IMR-90 (cell line): ENCODE measurements at regions not wholly inside any gene's neighbourhood (a gene's known extent, or its start where the extent isn't known, plus 50 kb on each side); places are given as distances from the start of the nearest gene placed in this dataset.

ENCODE experiments used
- ATAC-seq: fragments of 200-7000 bp; cut with Tn5 transposase; 2 replicates; pipeline ENCODE4 v1.9.1; 2020; ENCODE audit warnings: low read depth, mild to moderate bottlenecking, moderate library complexity
- BruUV-seq: library from RNA; stranded (reverse); fragments of 400-500 nt; replicated peaks from 2 replicates; lab custom pipeline; 2021; lab: Mats Ljungman, UMichigan
- CTCF ChIA-PET: fragments of 300-600 bp; formaldehyde crosslinking; extraction: SDS; loops from one replicate; lab custom pipeline; 2021; ENCODE audit warnings: antibody characterized with exemption; lab: Yijun Ruan, JAX
- POLR2A ChIA-PET: fragments of 300-600 bp; sonication (Branson Sonifier 250); formaldehyde crosslinking; loops from one replicate; lab custom pipeline; 2022; ENCODE audit warnings: antibody characterized with exemption; ENCODE audit not compliant: unreplicated experiment; lab: Charles Lee
- DNase-seq: peaks from one replicate; pipeline ENCODE4 v3.0.0; 2013
- H2AFZ ChIP-seq: replicated peaks from 2 replicates; pipeline ENCODE3; 2013; ENCODE audit warnings: low read length, mild to moderate bottlenecking; ENCODE audit not compliant: poor library complexity
- H2AK5ac ChIP-seq: 2 replicates; pipeline ENCODE4 v1.6.1; 2013; ENCODE audit warnings: low read depth, low read length, inconsistent platforms
- H2AK9ac ChIP-seq: replicated peaks from 2 replicates; pipeline ENCODE3; 2013; ENCODE audit warnings: mild to moderate bottlenecking, low read depth, low read length, moderate library complexity; ENCODE audit not compliant: poor library complexity
- H2BK120ac ChIP-seq: 2 replicates; pipeline ENCODE4 v1.6.1; 2013; ENCODE audit warnings: low read depth, low read length, inconsistent platforms
- H2BK15ac ChIP-seq: 3 replicates; pipeline ENCODE4 v1.6.1; 2013; ENCODE audit warnings: low read depth, low read length, inconsistent platforms
- H2BK20ac ChIP-seq: 2 replicates; pipeline ENCODE4 v1.6.1; 2013; ENCODE audit warnings: low read depth, mild to moderate bottlenecking, inconsistent platforms, low read length, moderate library complexity
- H2BK5ac ChIP-seq: 2 replicates; pipeline ENCODE4 v1.6.1; 2013; ENCODE audit warnings: mild to moderate bottlenecking, low read depth, low read length, inconsistent platforms; ENCODE audit not compliant: poor library complexity, severe bottlenecking
- H3K14ac ChIP-seq: replicated peaks from 2 replicates; pipeline ENCODE4 v1.6.1; 2013; ENCODE audit warnings: low read depth, low read length, inconsistent platforms
- H3K18ac ChIP-seq: 2 replicates; pipeline ENCODE4 v1.6.1; 2013; ENCODE audit warnings: low read depth, low read length, control low read depth
- H3K23ac ChIP-seq: 2 replicates; pipeline ENCODE4 v1.6.1; 2013; ENCODE audit warnings: low read depth, low read length, inconsistent platforms
- H3K27ac ChIP-seq: 2 replicates; pipeline ENCODE4 v1.5.1; 2013; ENCODE audit warnings: mild to moderate bottlenecking, control low read depth, low read length; ENCODE audit not compliant: insufficient read depth
- H3K27me3 ChIP-seq: 2 replicates; pipeline ENCODE4 v1.6.1; 2013; ENCODE audit warnings: low read length; ENCODE audit not compliant: control insufficient read depth, insufficient read depth
- H3K36me3 ChIP-seq: 2 replicates; pipeline ENCODE4 v1.6.1; 2013; ENCODE audit warnings: low read length, mixed read lengths; ENCODE audit not compliant: control insufficient read depth, insufficient read depth
- H3K4ac ChIP-seq: 2 replicates; pipeline ENCODE4 v1.6.1; 2013; ENCODE audit warnings: low read depth, low read length, inconsistent platforms
- H3K4me1 ChIP-seq: 2 replicates; pipeline ENCODE4 v1.6.1; 2013; ENCODE audit warnings: low read length, mixed read lengths; ENCODE audit not compliant: control insufficient read depth, insufficient read depth
- H3K4me2 ChIP-seq: 2 replicates; pipeline ENCODE4 v1.6.1; 2013; ENCODE audit warnings: low read depth, mild to moderate bottlenecking, control low read depth, low read length, moderate library complexity
- H3K4me3 ChIP-seq: 2 replicates; pipeline ENCODE4 v1.5.1; 2013; ENCODE audit warnings: low read depth, mild to moderate bottlenecking, control low read depth, low read length, moderate library complexity; ENCODE audit not compliant: insufficient read depth
- H3K56ac ChIP-seq: 2 replicates; pipeline ENCODE4 v1.6.1; 2013; ENCODE audit warnings: low read length, inconsistent platforms; ENCODE audit not compliant: insufficient read depth; ENCODE audit errors: extremely low read depth
- H3K79me1 ChIP-seq, 2 experiments: 2 replicates each; pipeline ENCODE4 v1.6.1; 2013; ENCODE audit warnings: low read length in 2 of 2, inconsistent platforms in 1 of 2, low read depth in 1 of 2
- H3K9ac ChIP-seq: 2 replicates; pipeline ENCODE4 v1.6.1; 2013; ENCODE audit warnings: low read depth, low read length, control low read depth
- H3K9me1 ChIP-seq: 2 replicates; pipeline ENCODE4 v1.6.1; 2013; ENCODE audit warnings: low read length, inconsistent platforms; ENCODE audit not compliant: insufficient read depth
- H3K9me3 ChIP-seq: 2 replicates; pipeline ENCODE4 v1.6.1; 2013; ENCODE audit warnings: low read length; ENCODE audit not compliant: control insufficient read depth, insufficient read depth
- H4K20me1 ChIP-seq: 2 replicates; pipeline ENCODE4 v1.6.1; 2013; ENCODE audit warnings: low read length, inconsistent platforms; ENCODE audit not compliant: insufficient read depth
- H4K5ac ChIP-seq: 2 replicates; pipeline ENCODE4 v1.6.1; 2013; ENCODE audit warnings: mild to moderate bottlenecking, low read depth, low read length, control low read depth
- H4K8ac ChIP-seq, 2 experiments: 2 replicates each; pipeline ENCODE4 v1.6.1; 2013; ENCODE audit warnings: low read depth in 2 of 2, low read length in 2 of 2, control low read depth in 1 of 2, inconsistent platforms in 1 of 2
- H4K91ac ChIP-seq: 2 replicates; pipeline ENCODE4 v1.6.1; 2013; ENCODE audit warnings: low read depth, low read length, inconsistent platforms; ENCODE audit not compliant: insufficient read depth
- BHLHE40 ChIP-seq: fragments of 150-350 bp; IDR thresholded peaks from 2 replicates; pipeline ENCODE4 v1.6.1; 2016; ENCODE audit warnings: mild to moderate bottlenecking, low read depth, low read length
- CEBPB ChIP-seq: IDR thresholded peaks from 2 replicates; pipeline ENCODE4 v1.6.1; 2012; ENCODE audit warnings: low read depth, low read length, improper control_type of control experiment
- CHD1 ChIP-seq: IDR thresholded peaks from 2 replicates; pipeline ENCODE4 v1.6.1; 2012; ENCODE audit warnings: low read depth, low read length, improper control_type of control experiment
- CTCF ChIP-seq: conservative IDR thresholded peaks from 2 replicates; pipeline ENCODE4 v1.5.1; 2012; ENCODE audit warnings: mild to moderate bottlenecking, low read depth, low read length, improper control_type of control experiment
- ELK1 ChIP-seq: fragments of 150-350 bp; IDR thresholded peaks from 2 replicates; pipeline ENCODE4 v1.6.1; 2016; ENCODE audit warnings: low read depth, mild to moderate bottlenecking, low read length, moderate library complexity, borderline replicate concordance
- FOS ChIP-seq: fragments of 150-350 bp; IDR thresholded peaks from 2 replicates; pipeline ENCODE4 v1.6.1; 2016; ENCODE audit warnings: low read depth, low read length
- MAFK ChIP-seq: IDR thresholded peaks from 2 replicates; pipeline ENCODE4 v1.6.1; 2012; ENCODE audit warnings: low read depth, low read length, improper control_type of control experiment
- MAZ ChIP-seq: IDR thresholded peaks from 2 replicates; pipeline ENCODE4 v1.6.1; 2012; ENCODE audit warnings: low read depth, mild to moderate bottlenecking, low read length, improper control_type of control experiment, moderate library complexity, borderline replicate concordance
- MXI1 ChIP-seq: IDR thresholded peaks from 2 replicates; pipeline ENCODE4 v1.6.1; 2012; ENCODE audit warnings: low read depth, mild to moderate bottlenecking, low read length, moderate library complexity, borderline replicate concordance
- NFE2L2 ChIP-seq: fragments of 150-350 bp; IDR thresholded peaks from 2 replicates; pipeline ENCODE4 v1.6.1; 2016; ENCODE audit warnings: low read depth, mild to moderate bottlenecking, low read length
- POLR2A ChIP-seq: IDR thresholded peaks from 2 replicates; pipeline ENCODE4 v1.6.1; 2012; ENCODE audit warnings: mild to moderate bottlenecking, low read depth, low read length
- RAD21 ChIP-seq: IDR thresholded peaks from 2 replicates; pipeline ENCODE4 v1.6.1; 2012; ENCODE audit warnings: low read length, improper control_type of control experiment
- RCOR1 ChIP-seq: IDR thresholded peaks from 2 replicates; pipeline ENCODE4 v1.6.1; 2012; ENCODE audit warnings: mild to moderate bottlenecking, low read length, improper control_type of control experiment; ENCODE audit not compliant: insufficient replicate concordance
- RFX5 ChIP-seq: IDR thresholded peaks from 2 replicates; pipeline ENCODE4 v1.8.0; 2012; ENCODE audit warnings: low read depth, mild to moderate bottlenecking, low read length, moderate library complexity
- SMC3 ChIP-seq: fragments of 150-350 bp; IDR thresholded peaks from 2 replicates; pipeline ENCODE4 v1.6.1; 2016; ENCODE audit warnings: low read depth, mild to moderate bottlenecking, antibody characterized with exemption, low read length, moderate library complexity
- USF2 ChIP-seq: fragments of 150-350 bp; IDR thresholded peaks from 2 replicates; pipeline ENCODE4 v1.6.1; 2017; ENCODE audit warnings: mild to moderate bottlenecking, antibody characterized with exemption, low read length, low read depth
- dilution Hi-C: fragments of 300-500 bp; cut with HindIII; formaldehyde crosslinking; loops from one replicate; pipeline ENCODE4 v1.14.3; 2018; ENCODE audit warnings: low sequenced_read_pairs; ENCODE audit not compliant: unreplicated experiment
- in situ Hi-C: fragments of 300-500 bp; cut with MboI; formaldehyde crosslinking; loops from 3 replicates; pipeline ENCODE4 v1.14.3; 2019; ENCODE audit warnings: low sequenced_read_pairs, inconsistent platforms, mixed read lengths
- intact Hi-C: fragments of 100-400 bp; cut with micrococcal nuclease; formaldehyde crosslinking; loops from 2 replicates; pipeline ENCODE4 v1.10.0; 2022

GRCh38 chr4:126238013-126238412 lies 923.3 kb downstream of the FAT4 start:
- no peak overlapping the region for H2AK9ac ChIP-seq
- no peak overlapping the region for H2BK15ac ChIP-seq
- H4K20me1 ChIP-seq = no peaks in the 10 kb centered on the region
- H2BK20ac ChIP-seq = no peak overlapping the region
- no peak overlapping the region for H2BK5ac ChIP-seq
- no peak overlapping the region for H4K8ac ChIP-seq
- no peaks in the 10 kb centered on the region for H3K36me3 ChIP-seq
- no peaks in the 10 kb centered on the region for H3K79me1 ChIP-seq
- no peak overlapping the region for H3K9ac ChIP-seq
- no peak overlapping the region for H3K14ac ChIP-seq
- CTCF ChIA-PET = interaction anchor here (0.6 kb wide), 1 partner anchor 62 kb away, joined by 3 read pairs; no protein-coding TSS in a partner anchor
- H4K5ac ChIP-seq = no peak overlapping the region
- no peaks in the 10 kb centered on the region for H3K4me1 ChIP-seq
- no peak overlapping the region for H4K91ac ChIP-seq
- H3K18ac ChIP-seq = no peak overlapping the region
- ATAC-seq = no peak
- no peak for TF ChIP-seq MXI1
- TF ChIP-seq RCOR1 = no peak
- TF ChIP-seq CEBPB = no peak
- no peak for TF ChIP-seq CHD1
- TF ChIP-seq RAD21 = no peak
- TF ChIP-seq MAZ = no peak
- TF ChIP-seq ELK1 = no peak
- TF ChIP-seq USF2 = no peak
- no peak for TF ChIP-seq CTCF
- no peak for TF ChIP-seq BHLHE40
- TF ChIP-seq MAFK = no peak
- TF ChIP-seq NFE2L2 = no peak
- no peak for TF ChIP-seq POLR2A
- no peak for TF ChIP-seq RFX5
- TF ChIP-seq SMC3 = no peak
- TF ChIP-seq FOS = no peak
- POLR2A ChIA-PET = no interaction called here
- H3K4me3 ChIP-seq = no peak overlapping the region
- H3K4ac ChIP-seq = no peak overlapping the region
- intact Hi-C loops (no loop called here), in situ Hi-C loops (loop anchor here (25.0 kb wide), 1 partner anchor 926 kb away; the partner anchor contains the start of gene FAT4), dilution Hi-C loops (no loop called here)
- no peaks in the 10 kb centered on the region; the same call in 1 of the 2 replicates for H3K9me1 ChIP-seq
- no peak overlapping the region for H3K27ac ChIP-seq
- no peaks in the 10 kb centered on the region for H3K9me3 ChIP-seq
- no peak overlapping the region for H3K56ac ChIP-seq
- no peak overlapping the region for H2AFZ ChIP-seq
- no peak overlapping the region for H2BK120ac ChIP-seq
- BruUV-seq = no TSS peak
- H2AK5ac ChIP-seq = no peak overlapping the region
- no peak overlapping the region for H3K4me2 ChIP-seq
- H3K23ac ChIP-seq = no peak overlapping the region
- no peak for DNase-seq
- H3K27me3 ChIP-seq = no peaks in the 10 kb centered on the region
